ENCODE measurements at regions not wholly inside any gene's neighbourhood (a gene's known extent, or its start where the extent isn't known, plus 50 kb on each side); places are given as distances from the start of the nearest gene placed in this dataset.
A peak's percentile ranks its signal among the peaks of the same experiment; 100 is the strongest.

DNA sequence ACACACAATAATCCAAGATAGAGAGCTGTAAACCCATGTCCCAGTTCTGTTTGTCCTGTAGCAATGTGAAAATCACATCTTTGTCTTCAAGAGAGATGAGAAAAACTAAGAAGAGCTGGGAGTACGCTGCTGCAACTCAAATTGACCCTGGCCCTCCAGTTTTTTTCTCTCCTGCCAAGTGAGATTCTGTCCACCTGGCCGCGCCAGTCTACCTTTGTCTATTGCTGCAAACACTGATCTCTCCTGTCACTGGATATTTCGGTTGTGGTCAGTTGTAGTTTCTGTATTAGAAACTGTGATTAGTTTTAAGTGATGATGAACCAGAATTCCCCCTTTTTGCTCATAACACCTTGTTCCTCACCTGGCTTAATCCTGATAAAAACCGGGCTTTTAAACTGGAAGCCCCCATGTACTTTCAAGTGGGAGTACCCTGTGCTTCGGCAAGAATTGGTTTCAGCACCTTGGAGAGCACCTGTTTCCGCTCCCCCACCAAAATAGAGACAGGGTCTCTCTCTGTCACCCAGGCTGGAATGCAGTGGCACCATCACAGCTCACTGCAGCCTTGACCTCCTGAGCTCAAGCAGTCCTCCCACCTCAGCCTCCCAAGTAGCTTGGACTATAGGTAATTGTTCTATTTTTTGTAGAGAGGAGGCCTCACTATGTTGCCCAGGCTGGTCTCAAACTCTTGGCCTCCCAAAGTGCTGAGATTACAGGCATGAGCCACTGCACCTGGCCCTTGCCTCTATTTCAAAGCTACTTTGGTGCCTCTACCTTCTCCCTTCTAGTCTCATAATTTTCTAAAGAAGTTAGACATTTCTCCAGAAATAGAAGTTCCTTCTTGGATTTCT is 156.8 kb downstream of the PHETA1 start:
- no peaks in the 10 kb centered on the region for H3K23me2 ChIP-seq (ENCODE audit: low read depth, low read length)
- no peak overlapping the region for H3K4me3 ChIP-seq (ENCODE audit: extremely low read depth in 1 of 4, insufficient read depth in 2 of 4, low read depth in 3 of 4, low read length in 4 of 4)
- no peak overlapping the region for H2BK20ac ChIP-seq (ENCODE audit: low read length)
- H3K27ac ChIP-seq (ENCODE audit: low read depth, low read length) = no peak overlapping the region
- no peak overlapping the region for H4K8ac ChIP-seq (ENCODE audit: extremely low read depth, insufficient read depth, low read length)
- H3K9me3 ChIP-seq (ENCODE audit: insufficient read depth in 2 of 2, low read depth in 1 of 2, low read length in 1 of 2) = no peaks in the 10 kb centered on the region
- H3K79me1 ChIP-seq (ENCODE audit: low read depth, low read length) = no peaks in the 10 kb centered on the region
- H3K56ac ChIP-seq (replicated peaks; ENCODE audit: insufficient read length, low read depth, low read length) = no peak overlapping the region
- peaks cover 3% of the 10 kb centered on the region in 2 experiments for H4K20me1 ChIP-seq (replicated peaks in 1 of 2; ENCODE audit: control insufficient read depth in 1 of 2, insufficient read depth in 2 of 2, low read length in 2 of 2)
- H2BK12ac ChIP-seq (ENCODE audit: low read depth, low read length) = no peak overlapping the region
- H2BK15ac ChIP-seq (ENCODE audit: low read length) = no peak overlapping the region
- no peak overlapping the region for H3K4me2 ChIP-seq (ENCODE audit: insufficient read depth in 1 of 2, low read depth in 2 of 2, low read length in 2 of 2)
- WGBS, 2 experiments (ENCODE audit: extremely low coverage in 1 of 2, insufficient coverage in 1 of 2, insufficient read length in 1 of 2, insufficient replicate concordance in 2 of 2, low coverage in 1 of 2, low lambda C conversion rate in 2 of 2, missing lambda C conversion rate in 1 of 2) = 77% methylated on average over 7 of the region's 7 CpGs; no CpG with 5 or more reads in 1 of the 2 experiments
- H2AFZ ChIP-seq (ENCODE audit: low read length) = no peak overlapping the region
- DNase-seq (ENCODE audit: low read depth in 1 of 2, low spot score in 2 of 2) = peak in 1 of 2 experiments; percentile 77
- H2BK5ac ChIP-seq (ENCODE audit: low read depth, low read length) = no peak overlapping the region
- no peaks in the 10 kb centered on the region; a peak in 1 of 7 replicates for H3K4me1 ChIP-seq (replicated peaks in 1 of 4; ENCODE audit: control insufficient read depth in 3 of 4, insufficient read depth in 4 of 4, low read length in 3 of 4)
- no peaks in the 10 kb centered on the region for H3K79me2 ChIP-seq (ENCODE audit: control insufficient read depth in 1 of 2, insufficient read depth in 2 of 2, low read length in 2 of 2)
- peak; percentile 60 for FAIRE-seq
- H3K23ac ChIP-seq (ENCODE audit: insufficient read length) = no peak overlapping the region
- POLR2A ChIA-PET (ENCODE audit: partially characterized antibody) = interaction anchor here (0.6 to 0.9 kb wide), 2 partner anchors 10 to 125 kb away, joined by 3 read pairs; no protein-coding TSS in a partner anchor
- H3K14ac ChIP-seq (ENCODE audit: insufficient read length) = no peak overlapping the region
- H4K5ac ChIP-seq (ENCODE audit: insufficient read length, low read depth, low read length) = no peak overlapping the region
- H3K18ac ChIP-seq (ENCODE audit: extremely low read depth, low read length) = no peak overlapping the region
- H3K36me3 ChIP-seq (ENCODE audit: control insufficient read depth in 2 of 4, insufficient read depth in 4 of 4, low read length in 3 of 4) = no peaks in the 10 kb centered on the region
- H3K27me3 ChIP-seq (replicated peaks in 1 of 4; ENCODE audit: control insufficient read depth in 3 of 4, extremely low read depth in 1 of 4, insufficient read depth in 3 of 4, low read length in 3 of 4) = no peaks in the 10 kb centered on the region
- no peak overlapping the region for H2AK5ac ChIP-seq (ENCODE audit: low read depth, low read length)
- no peak overlapping the region for H3K9ac ChIP-seq (replicated peaks in 1 of 4; ENCODE audit: extremely low read depth in 1 of 4, low read depth in 3 of 4, low read length in 3 of 4)
- CTCF ChIA-PET (ENCODE audit: partially characterized antibody) = interaction anchor here (0.6 to 2.3 kb wide), 10 partner anchors 9 to 1257 kb away, joined by 3 to 8 read pairs (median 3); no protein-coding TSS in a partner anchor
- H4K91ac ChIP-seq (replicated peaks; ENCODE audit: insufficient read length, low read length) = no peak overlapping the region
- no peak overlapping the region for H2BK120ac ChIP-seq (replicated peaks; ENCODE audit: low read depth, low read length)
- H3K4ac ChIP-seq (replicated peaks; ENCODE audit: insufficient read length, low read depth, low read length) = no peak overlapping the region
- TF ChIP-seq SIN3A (conservative IDR thresholded peaks at IDR 0.05 in 1 of 2, IDR thresholded peaks at IDR 0.05 in 1 of 2; ENCODE audit: low read depth in 1 of 2, low read length in 2 of 2) (peak; percentile 69 to 72; a peak in 2 of 4 replicates), ZNF274 (IDR thresholded peaks at IDR 0.05; ENCODE audit: borderline replicate concordance, extremely low read depth, low read length) (no peak)
